GM10266 (cell line): ENCODE measurements at regions not wholly inside any gene's neighbourhood (a gene's known extent, or its start where the extent isn't known, plus 50 kb on each side); places are given as distances from the start of the nearest gene placed in this dataset.

Experiments
- DNase-seq: peaks from one replicate; pipeline ENCODE4 v3.0.0; 2012; ENCODE audit errors: extremely low spot score
- TF ChIP-seq, protein P1 (sequence below): IDR thresholded peaks from 2 replicates; pipeline ENCODE4 v1.5.1; 2012; ENCODE audit warnings: mild to moderate bottlenecking, low read depth; ENCODE audit not compliant: control insufficient read depth, insufficient read depth; ENCODE audit errors: missing control alignments

DNA sequence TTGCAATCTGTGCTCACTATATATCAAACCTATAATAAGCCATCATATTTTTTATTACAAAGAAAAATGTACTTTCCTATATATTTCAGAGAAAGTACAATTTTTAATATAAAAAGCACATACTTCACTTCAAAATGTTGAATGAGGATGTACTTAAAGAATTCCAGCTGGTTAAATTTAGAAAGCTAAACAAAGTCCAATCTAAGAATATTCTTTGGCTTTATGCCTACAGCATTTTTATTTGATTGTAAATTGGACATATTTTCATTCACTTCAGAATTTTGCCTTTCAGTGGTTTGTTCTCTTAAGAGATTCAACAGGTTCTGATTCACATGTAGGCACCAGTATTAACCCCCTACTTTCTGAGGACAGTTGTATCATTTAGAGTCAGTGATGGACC lies 533.8 kb downstream of the CAAP1 start:
- TF ChIP-seq, protein P1, sequence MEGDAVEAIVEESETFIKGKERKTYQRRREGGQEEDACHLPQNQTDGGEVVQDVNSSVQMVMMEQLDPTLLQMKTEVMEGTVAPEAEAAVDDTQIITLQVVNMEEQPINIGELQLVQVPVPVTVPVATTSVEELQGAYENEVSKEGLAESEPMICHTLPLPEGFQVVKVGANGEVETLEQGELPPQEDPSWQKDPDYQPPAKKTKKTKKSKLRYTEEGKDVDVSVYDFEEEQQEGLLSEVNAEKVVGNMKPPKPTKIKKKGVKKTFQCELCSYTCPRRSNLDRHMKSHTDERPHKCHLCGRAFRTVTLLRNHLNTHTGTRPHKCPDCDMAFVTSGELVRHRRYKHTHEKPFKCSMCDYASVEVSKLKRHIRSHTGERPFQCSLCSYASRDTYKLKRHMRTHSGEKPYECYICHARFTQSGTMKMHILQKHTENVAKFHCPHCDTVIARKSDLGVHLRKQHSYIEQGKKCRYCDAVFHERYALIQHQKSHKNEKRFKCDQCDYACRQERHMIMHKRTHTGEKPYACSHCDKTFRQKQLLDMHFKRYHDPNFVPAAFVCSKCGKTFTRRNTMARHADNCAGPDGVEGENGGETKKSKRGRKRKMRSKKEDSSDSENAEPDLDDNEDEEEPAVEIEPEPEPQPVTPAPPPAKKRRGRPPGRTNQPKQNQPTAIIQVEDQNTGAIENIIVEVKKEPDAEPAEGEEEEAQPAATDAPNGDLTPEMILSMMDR = no peak
- DNase-seq = no peak

DNA sequence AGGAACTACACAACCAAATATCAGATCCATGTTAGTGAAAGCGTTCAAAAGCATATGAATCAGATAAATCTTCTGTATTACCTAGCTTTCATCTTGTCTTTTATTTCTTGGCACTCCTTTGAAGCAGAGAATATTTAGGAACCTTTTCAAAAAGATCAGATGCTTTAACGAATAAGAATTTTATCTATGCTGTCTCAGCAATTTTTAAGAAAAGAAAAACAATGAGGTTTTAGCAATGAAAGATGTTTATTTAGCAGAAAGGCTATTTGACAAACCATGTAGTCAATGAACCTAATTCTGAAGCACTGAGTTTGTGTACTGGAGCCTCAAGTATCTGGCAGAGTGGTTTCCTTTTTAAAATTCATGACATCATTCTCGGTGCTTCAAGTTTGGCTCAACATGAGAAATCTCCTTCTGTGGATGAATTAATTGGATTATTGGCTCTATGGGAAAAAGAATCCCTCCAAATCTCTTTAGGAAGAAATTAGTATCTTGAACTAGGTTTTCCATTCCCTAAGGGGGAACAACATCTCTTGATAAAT lies 534.7 kb downstream of the CAAP1 start:
- DNase-seq = no peak

DNA sequence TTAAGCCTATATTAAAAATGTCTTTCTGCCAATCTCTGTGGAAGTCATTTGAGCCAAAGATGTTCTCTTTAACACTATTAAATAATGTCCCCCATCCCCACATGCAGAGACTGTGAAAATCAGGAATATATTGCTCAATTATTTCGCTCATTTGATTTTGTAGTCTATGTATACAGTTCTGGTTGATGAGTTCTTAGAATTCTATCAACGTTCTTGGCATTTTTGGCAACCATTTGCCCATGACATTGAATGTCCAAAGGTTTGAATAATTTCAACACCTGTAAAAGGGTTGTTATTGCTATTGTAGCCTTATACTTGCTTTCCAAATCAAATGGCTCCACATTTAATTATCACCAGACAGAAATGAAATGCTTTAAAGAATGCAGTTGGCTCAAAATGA lies 536.1 kb downstream of the CAAP1 start:
- no peak for DNase-seq
- TF ChIP-seq, protein P1 = no peak

More for the DNA sequence above, 534.7 kb downstream of the CAAP1 start:
- TF ChIP-seq, protein P1 = no peak

DNA sequence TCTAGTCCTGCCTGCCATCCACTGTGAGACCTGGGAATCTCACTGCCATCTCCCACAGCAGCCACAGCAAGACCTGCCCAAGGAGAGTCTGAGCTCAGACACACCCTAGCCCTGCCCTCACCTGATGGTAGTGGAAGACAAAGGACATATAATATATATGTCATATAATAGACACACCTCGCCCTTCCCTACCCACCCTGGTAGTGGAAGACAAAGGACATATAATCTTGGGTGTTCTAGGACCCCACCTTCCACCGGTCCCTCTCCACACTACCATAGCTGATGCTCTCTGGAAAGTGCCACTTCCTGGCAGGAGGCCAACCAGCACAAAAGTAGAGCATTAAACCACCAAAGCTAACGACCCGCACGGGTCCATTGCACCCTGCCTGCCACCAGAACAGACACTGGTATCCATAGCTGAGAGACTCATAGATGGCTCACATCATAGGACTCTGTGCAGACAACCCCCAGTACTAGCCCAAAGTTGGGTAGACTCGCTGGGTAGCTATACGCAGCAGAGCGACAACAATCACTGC lies 545.6 kb downstream of the CAAP1 start:
- TF ChIP-seq, protein P1 = no peak
- no peak for DNase-seq

DNA sequence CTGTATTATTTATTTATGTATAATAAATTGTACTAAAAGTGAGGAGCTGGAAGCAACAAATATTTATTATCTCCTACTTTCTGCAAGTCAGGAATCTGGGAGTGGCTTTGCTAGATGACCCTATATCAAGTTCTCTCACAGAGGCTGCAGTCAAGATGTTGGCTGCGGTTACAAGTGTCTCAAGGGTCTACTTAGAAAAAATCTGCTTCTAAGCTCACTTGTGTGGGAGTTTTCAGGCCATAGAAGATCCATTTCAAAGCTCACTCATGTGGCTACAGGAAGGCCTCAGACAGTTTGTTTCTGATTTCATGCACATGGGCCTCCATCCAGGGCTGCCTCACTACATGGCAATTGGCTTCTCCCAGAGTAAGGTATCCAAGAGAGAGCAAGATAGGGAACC lies 551.1 kb downstream of the CAAP1 start:
- TF ChIP-seq, protein P1 = no peak
- no peak for DNase-seq

DNA sequence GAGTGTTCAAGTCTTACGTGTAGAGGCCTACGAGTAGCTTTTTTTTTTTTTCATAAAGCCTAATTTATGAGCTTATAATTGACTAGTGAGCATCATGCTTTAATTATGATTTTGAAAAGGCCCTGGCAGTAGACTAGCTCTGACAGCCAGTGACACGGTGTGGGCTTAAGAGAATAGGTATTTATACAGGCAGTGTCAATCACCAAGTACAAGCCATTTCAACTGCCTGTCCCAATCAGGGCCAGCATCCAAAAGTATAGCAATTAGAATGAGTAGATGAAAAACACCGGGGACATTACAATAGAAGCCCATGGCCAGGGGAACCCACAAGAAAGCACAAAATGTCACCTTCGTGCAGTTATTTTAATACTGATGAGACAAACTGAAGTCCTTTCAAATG lies 552.8 kb downstream of the CAAP1 start:
- no peak for DNase-seq
- TF ChIP-seq, protein P1 = no peak

DNA sequence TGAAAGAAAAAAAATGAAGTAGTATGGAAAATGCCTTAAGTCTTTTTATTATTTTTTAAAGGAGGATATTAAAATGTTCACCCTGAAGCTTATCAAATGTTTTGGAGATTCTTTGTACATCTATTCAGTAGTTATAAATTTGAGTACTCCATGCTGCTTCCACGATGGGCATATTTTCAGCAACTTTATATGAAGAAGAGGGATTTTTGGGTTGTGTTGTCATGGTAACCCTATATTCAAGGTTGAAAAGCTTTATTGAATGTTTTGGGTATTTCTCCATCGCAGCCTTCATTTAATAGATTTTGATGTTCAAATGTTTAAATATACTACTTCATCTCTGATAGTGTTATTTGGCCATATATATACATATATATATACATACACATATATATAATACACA lies 557.5 kb downstream of the CAAP1 start:
- TF ChIP-seq, protein P1 = no peak
- DNase-seq = no peak
